SU-DHL-6 (cell line): ENCODE measurements at regions not wholly inside any gene's neighbourhood (a gene's known extent, or its start where the extent isn't known, plus 50 kb on each side); places are given as distances from the start of the nearest gene placed in this dataset.

ENCODE experiments used
- H2AFZ ChIP-seq: fragments of 200-600 bp; sonication (generic); 2 replicates; pipeline ENCODE4 v1.6.1; 2014; ENCODE audit warnings: low read depth, mild to moderate bottlenecking, moderate library complexity, mixed read lengths, antibody characterized with exemption, low read length; ENCODE audit not compliant: severe bottlenecking
- H3F3A ChIP-seq: fragments of 200-600 bp; shearing (Covaris generic); 2 replicates; pipeline ENCODE4 v1.6.0; 2016; ENCODE audit warnings: antibody characterized with exemption, mild to moderate bottlenecking; ENCODE audit not compliant: insufficient read depth
- H3K27ac ChIP-seq: fragments of 200-600 bp; sonication (generic); 2 replicates; pipeline ENCODE4 v1.5.1; 2016; ENCODE audit warnings: low read depth, mild to moderate bottlenecking, low read length, moderate library complexity, mixed read lengths
- H3K27me3 ChIP-seq: fragments of 200-600 bp; sonication (generic), shearing (Covaris generic); 2 replicates; pipeline ENCODE4 v1.6.0; 2014; ENCODE audit warnings: mild to moderate bottlenecking, low read length
- H3K36me3 ChIP-seq: fragments of 200-600 bp; sonication (generic); 2 replicates; pipeline ENCODE4 v1.6.1; 2014; ENCODE audit warnings: mild to moderate bottlenecking, low read length, mixed read lengths
- H3K4me2 ChIP-seq: fragments of 300-600, 200-600 bp; shearing (Covaris generic), sonication (generic); 2 replicates; pipeline ENCODE4 v1.6.0; 2014; ENCODE audit warnings: low read length, low read depth, mild to moderate bottlenecking; ENCODE audit not compliant: poor library complexity, severe bottlenecking
- H3K4me3 ChIP-seq: fragments of 200-600 bp; sonication (generic); 2 replicates; pipeline ENCODE4 v1.5.1; 2014; ENCODE audit warnings: antibody characterized with exemption, low read length, mild to moderate bottlenecking, mixed read lengths; ENCODE audit not compliant: insufficient read depth, poor library complexity, severe bottlenecking
- H3K79me2 ChIP-seq: fragments of 200-600 bp; sonication (generic); 2 replicates; pipeline ENCODE4 v1.6.1; 2014; ENCODE audit warnings: mild to moderate bottlenecking, low read length, moderate library complexity; ENCODE audit not compliant: insufficient read depth
- H3K9ac ChIP-seq: fragments of 200-600 bp; sonication (generic); 2 replicates; pipeline ENCODE4 v1.7.0; 2014; ENCODE audit warnings: mild to moderate bottlenecking, low read length
- H3K9me2 ChIP-seq: fragments of 200-600 bp; sonication (generic); replicated peaks from 2 replicates; pipeline ENCODE4 v1.6.1; 2014; ENCODE audit warnings: low read length; ENCODE audit not compliant: insufficient read depth
- H3K9me3 ChIP-seq: fragments of 200-600 bp; sonication (generic); 2 replicates; pipeline ENCODE4 v1.6.1; 2014; ENCODE audit warnings: low read length, mixed read lengths; ENCODE audit not compliant: insufficient read depth
- H4K20me1 ChIP-seq: fragments of 200-600 bp; sonication (generic); 2 replicates; pipeline ENCODE4 v1.6.1; 2014; ENCODE audit warnings: low read depth, mild to moderate bottlenecking, antibody characterized with exemption, low read length, moderate library complexity, mixed read lengths
- CTCF ChIP-seq: fragments of 200-600 bp; sonication (generic); IDR thresholded peaks from one replicate; pipeline ENCODE4 v1.5.1; 2017; ENCODE audit warnings: antibody characterized with exemption, mild to moderate bottlenecking, low read length, moderate library complexity; ENCODE audit not compliant: insufficient read depth, poor library complexity, severe bottlenecking
- EZH2phosphoT487 ChIP-seq: fragments of 200-600 bp; sonication (generic), shearing (Covaris generic); conservative IDR thresholded peaks from 2 replicates; pipeline ENCODE4 v1.6.1; 2018; ENCODE audit warnings: mild to moderate bottlenecking, antibody characterized with exemption, low read length, moderate library complexity, mixed read lengths

GRCh38 chr2:8527031-8527430 lies 154.8 kb upstream of the ID2 start:
- Histone ChIP-seq H3K36me3 (peaks cover 6% of the 10 kb centered on the region; the same call in 1 of the 2 replicates), H3K9me3 (peaks cover 9% of the 10 kb centered on the region; the same call in 1 of the 2 replicates), H3F3A (peaks cover 4% of the 10 kb centered on the region; the same call in 1 of the 2 replicates), H3K9me2 (no peaks in the 10 kb centered on the region), H4K20me1 (no peaks in the 10 kb centered on the region), H2AFZ (no peak overlapping the region), H3K9ac (no peak overlapping the region), H3K4me3 (no peak overlapping the region), H3K27me3 (no peaks in the 10 kb centered on the region), H3K79me2 (no peaks in the 10 kb centered on the region), H3K27ac (peak overlapping the region; percentile 34; the same call in 1 of the 2 replicates), H3K4me2 (no peak overlapping the region)
- TF ChIP-seq CTCF (no peak), EZH2phosphoT487 (no peak)

GRCh38 chr2:8527676-8528075 lies 154.2 kb upstream of the ID2 start:
- H3K27me3 ChIP-seq: no peaks in the 10 kb centered on the region
- TF ChIP-seq EZH2phosphoT487: no peak
- no peak for TF ChIP-seq CTCF
- no peaks in the 10 kb centered on the region for H3K79me2 ChIP-seq
- peaks cover 13% of the 10 kb centered on the region; the same call in 1 of the 2 replicates for H3K9me3 ChIP-seq
- H3K9ac ChIP-seq: no peak overlapping the region
- H3K36me3 ChIP-seq: peaks cover 6% of the 10 kb centered on the region; the same call in 1 of the 2 replicates
- H2AFZ ChIP-seq: no peak overlapping the region
- no peaks in the 10 kb centered on the region for H4K20me1 ChIP-seq
- H3K4me2 ChIP-seq: no peak overlapping the region
- H3F3A ChIP-seq: peaks cover 4% of the 10 kb centered on the region; the same call in 1 of the 2 replicates
- H3K4me3 ChIP-seq: no peak overlapping the region
- no peaks in the 10 kb centered on the region for H3K9me2 ChIP-seq
- H3K27ac ChIP-seq: no peak overlapping the region

GRCh38 chr2:8528863-8529262 lies 153.0 kb upstream of the ID2 start:
- no peaks in the 10 kb centered on the region for H4K20me1 ChIP-seq
- TF ChIP-seq EZH2phosphoT487 (no peak), CTCF (no peak)
- no peak overlapping the region for H3K27ac ChIP-seq
- H3K36me3 ChIP-seq: peaks cover 6% of the 10 kb centered on the region; the same call in 1 of the 2 replicates
- no peaks in the 10 kb centered on the region for H3K9me2 ChIP-seq
- H3K9me3 ChIP-seq: peaks cover 13% of the 10 kb centered on the region; the same call in 1 of the 2 replicates
- H3F3A ChIP-seq: peaks cover 4% of the 10 kb centered on the region; the same call in 1 of the 2 replicates
- H3K4me3 ChIP-seq: no peak overlapping the region
- H3K27me3 ChIP-seq: no peaks in the 10 kb centered on the region
- no peak overlapping the region for H2AFZ ChIP-seq
- no peak overlapping the region for H3K4me2 ChIP-seq
- H3K9ac ChIP-seq: no peak overlapping the region
- H3K79me2 ChIP-seq: no peaks in the 10 kb centered on the region
